Ishikawa (cell line): ENCODE measurements at regions not wholly inside any gene's neighbourhood (a gene's known extent, or its start where the extent isn't known, plus 50 kb on each side); places are given as distances from the start of the nearest gene placed in this dataset.

Experiments
- EGR1 ChIP-seq: IDR thresholded peaks from 2 replicates; pipeline ENCODE4 v1.6.1; 2012
- EP300 ChIP-seq: IDR thresholded peaks from 2 replicates; pipeline ENCODE4 v1.6.1; 2012; ENCODE audit warnings: borderline replicate concordance
- FOXM1 ChIP-seq: IDR thresholded peaks from 2 replicates; pipeline ENCODE4 v1.6.1; 2012; ENCODE audit warnings: low read depth, borderline replicate concordance
- RAD21 ChIP-seq: IDR thresholded peaks from 2 replicates; pipeline ENCODE4 v1.6.1; 2012; ENCODE audit warnings: low read depth
- TF ChIP-seq, protein P1 (sequence below): IDR thresholded peaks from 2 replicates; pipeline ENCODE4 v1.6.1; 2012

DNA sequence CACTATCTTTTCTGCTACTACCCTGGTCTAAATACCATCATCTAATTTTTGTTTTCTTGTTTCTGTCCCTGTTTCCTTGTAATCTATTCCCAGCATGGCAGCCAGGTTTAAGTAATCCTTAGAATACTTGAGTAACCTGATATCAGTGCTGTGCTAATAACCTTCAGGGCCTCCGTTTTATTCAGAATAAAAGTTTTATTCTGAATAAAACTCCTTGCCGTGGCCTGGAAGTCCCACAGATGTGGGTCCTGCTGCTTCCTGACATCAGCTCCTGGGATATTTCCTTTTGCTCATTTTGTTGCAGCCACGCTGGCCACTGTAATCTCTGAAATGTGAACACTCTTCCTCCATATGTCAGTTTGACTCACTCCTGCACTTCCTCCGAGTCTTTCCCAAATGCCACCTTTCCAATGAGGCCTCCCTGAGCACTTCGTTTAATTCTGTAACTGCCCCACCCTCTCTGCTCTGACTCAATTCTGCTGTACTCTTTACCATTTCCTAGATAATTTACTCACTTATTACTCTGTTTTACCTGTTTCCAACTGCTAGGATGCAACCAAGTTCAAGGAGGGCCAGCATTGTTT is 114.0 kb upstream of the FOXA2 start:
- TF ChIP-seq RAD21 (no peak), EGR1 (no peak), EP300 (no peak), FOXM1 (no peak)
- TF ChIP-seq, protein P1, sequence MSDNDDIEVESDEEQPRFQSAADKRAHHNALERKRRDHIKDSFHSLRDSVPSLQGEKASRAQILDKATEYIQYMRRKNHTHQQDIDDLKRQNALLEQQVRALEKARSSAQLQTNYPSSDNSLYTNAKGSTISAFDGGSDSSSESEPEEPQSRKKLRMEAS = no peak
